NCI-H82 treated with DMSO at 0.1 percent for 48 hours (cell line): ENCODE measurements at regions not wholly inside any gene's neighbourhood (a gene's known extent, or its start where the extent isn't known, plus 50 kb on each side); places are given as distances from the start of the nearest gene placed in this dataset.
"Not testable (repeated sequence)": the region's sequence is repeated elsewhere in the genome, so short reads cannot be mapped to it uniquely, and the experiment has no call there.

Experiments used
- DNase-seq: peaks from one replicate; lab custom pipeline; 2025; ENCODE audit not compliant: unreplicated experiment; lab: John Stamatoyannopoulos, UW

- DNase-seq: no peak
These were observed 466.3 kb upstream of the CDH4 start for GRCh38 chr20:60785785-60786184.

- no peak for DNase-seq
These were observed 465.3 kb upstream of the CDH4 start for GRCh38 chr20:60786686-60787217.

DNA sequence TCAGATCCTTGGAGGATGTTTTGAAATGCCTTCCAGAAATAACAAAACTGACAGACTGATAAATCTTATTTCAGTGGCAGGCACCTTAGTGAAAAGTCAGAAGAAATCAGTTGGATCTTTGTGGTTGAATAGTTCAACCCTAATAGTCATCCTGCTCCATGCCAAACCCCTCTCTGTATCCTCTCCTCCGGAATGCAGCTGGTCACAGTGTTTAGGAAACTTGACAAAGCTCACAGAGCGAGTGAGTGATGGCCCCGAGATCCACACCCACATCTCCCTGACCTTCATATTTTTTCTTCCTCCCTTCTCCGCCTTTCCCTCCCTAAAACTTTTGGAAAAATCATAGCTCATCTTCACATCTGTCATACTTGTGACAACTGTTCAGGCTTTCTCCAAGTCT, 464.8 kb upstream of the CDH4 start:
- DNase-seq: no peak

DNA sequence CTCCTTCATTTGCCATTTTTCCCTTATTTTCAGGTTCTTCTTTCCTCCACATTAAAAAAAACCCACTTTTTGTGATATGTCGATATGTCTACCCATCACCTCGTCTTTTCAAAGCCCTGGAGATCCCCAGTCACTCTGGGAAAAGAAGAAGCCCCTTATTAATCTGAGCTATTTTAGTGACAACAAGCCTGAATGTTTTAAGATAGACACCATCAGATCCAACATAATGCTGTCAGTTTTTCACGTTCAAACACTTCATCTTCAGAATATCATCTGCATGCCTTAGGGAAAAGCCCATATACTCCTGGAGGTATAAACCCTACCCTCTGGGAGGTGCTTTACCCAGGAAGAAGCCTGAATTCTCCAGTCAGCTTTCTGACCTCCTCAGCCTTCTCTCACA, 464.0 kb upstream of the CDH4 start:
- DNase-seq: no peak

DNA sequence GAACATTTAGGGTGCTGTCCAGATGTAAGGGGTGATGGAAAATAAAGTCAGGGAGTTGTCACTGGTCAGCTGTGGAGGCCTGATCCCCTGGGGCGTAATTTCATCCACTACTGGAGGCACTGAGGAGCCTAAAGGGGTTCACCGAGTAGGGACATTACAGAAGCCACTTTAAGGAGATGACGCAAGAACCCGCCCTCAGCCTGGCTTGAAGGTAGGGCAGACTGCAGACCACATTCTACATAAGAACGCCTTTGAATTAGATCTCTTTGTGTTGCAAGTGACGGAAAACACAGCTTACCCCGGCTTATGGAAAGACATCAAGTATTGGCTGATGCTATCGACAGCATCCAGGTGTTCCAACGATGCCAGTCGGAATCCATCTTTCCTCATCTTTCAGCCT, 462.7 kb upstream of the CDH4 start:
- no peak for DNase-seq

DNA sequence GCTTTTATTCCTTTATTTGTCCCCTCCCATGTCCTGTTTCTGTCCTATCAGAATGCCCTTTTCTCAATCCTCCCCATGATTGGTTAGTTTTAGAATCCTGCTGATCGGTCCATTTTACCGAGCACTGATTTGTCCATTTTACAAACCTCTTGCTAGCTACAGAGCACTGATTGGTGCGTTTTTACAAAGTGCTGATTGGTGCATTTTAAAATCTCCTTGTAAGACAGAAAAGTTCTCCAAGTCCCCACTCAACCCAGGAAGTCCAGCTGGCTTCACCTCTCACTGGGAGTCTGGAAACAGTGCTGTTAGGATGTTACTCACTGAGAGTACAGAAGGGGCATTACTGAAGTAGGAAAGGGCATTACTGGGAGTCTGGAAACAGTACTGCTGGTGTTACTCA, 461.7 kb upstream of the CDH4 start:
- not testable (repeated sequence) for DNase-seq

DNA sequence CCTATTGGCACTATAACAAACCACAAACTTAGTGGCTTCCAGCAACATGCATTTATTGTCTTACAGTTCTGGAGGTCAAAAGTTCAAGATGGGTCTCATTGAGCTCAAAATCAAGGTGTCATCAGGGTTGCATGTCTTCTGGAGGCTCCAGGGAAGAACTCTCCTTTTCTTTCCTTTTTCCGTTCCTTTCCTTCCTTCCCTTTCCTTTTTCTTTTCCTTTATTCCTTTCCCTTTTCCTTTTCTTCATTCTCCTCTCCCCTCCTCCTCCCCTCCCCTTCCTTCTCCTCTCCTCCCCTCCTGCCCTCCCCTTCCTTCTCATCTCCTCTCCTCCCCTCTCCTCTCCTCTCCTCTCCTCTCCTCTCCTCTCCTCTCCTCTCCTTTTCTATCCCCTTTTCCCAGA, 460.2 kb upstream of the CDH4 start:
- DNase-seq: no peak

GRCh38 chr20:60792941-60793340, 459.1 kb upstream of the CDH4 start:
- DNase-seq: no peak

DNA sequence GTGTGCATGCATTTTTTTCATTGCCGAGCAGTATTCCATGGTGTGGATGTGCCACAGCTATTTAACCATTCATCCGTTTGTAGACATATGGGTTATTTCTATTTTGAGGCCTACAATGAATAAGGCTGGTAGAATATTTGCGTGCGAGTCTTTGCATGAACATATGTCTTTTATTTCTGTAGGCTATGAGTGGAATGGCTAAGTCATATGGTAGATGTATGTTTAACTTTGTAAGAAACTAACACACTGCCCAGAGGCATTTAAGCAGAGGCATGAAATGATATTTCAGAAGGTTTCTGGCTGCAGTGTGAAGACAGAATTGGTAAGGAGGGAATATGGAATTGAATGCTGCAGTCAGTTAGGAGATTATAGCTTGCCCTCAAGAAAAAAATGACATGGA, 457.4 kb upstream of the CDH4 start:
- no peak for DNase-seq

- no peak for DNase-seq
These were observed 456.4 kb upstream of the CDH4 start for GRCh38 chr20:60795651-60796050.

GRCh38 chr20:60800185-60800584, 451.9 kb upstream of the CDH4 start:
- DNase-seq: no peak

GRCh38 chr20:60802676-60803075, 449.4 kb upstream of the CDH4 start:
- DNase-seq: no peak

GRCh38 chr20:60803335-60804055, 448.6 kb upstream of the CDH4 start:
- DNase-seq: no peak

- no peak for DNase-seq
These were observed 447.7 kb upstream of the CDH4 start for GRCh38 chr20:60804240-60804917.

DNA sequence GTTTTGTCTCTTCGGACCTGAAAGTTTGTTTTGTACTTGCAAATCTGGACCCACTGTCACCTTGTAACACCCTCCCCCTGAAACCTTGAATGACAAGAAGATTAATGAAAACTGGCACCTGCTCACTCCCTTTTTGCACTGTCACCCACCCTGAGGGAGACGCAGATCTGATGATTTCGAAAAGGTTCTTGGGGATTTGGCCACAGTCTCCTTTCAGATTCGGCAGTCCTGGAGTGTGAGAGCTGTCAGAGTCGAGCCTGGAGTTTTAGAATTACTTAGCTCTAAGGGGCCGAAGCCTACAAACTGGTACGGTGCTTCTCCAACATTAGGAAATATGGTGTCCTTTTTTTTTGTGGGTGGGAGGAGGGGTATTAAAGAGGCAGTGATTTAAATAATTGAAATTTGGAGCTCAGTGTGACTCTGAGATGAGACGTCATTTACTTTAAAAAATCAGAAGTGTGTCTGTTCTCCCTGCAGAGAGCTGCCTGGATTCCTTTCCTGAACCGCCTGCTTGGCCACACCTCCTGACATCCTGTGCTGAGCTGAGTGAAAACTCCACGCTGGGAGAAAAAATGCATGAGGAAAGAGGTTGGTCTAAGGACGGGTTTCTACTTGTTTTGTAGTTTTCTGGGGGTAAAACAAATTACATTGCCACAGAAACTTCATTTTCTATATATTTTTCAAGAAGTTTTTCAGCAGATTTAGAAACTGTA, 447.0 kb upstream of the CDH4 start:
- no peak for DNase-seq

DNA sequence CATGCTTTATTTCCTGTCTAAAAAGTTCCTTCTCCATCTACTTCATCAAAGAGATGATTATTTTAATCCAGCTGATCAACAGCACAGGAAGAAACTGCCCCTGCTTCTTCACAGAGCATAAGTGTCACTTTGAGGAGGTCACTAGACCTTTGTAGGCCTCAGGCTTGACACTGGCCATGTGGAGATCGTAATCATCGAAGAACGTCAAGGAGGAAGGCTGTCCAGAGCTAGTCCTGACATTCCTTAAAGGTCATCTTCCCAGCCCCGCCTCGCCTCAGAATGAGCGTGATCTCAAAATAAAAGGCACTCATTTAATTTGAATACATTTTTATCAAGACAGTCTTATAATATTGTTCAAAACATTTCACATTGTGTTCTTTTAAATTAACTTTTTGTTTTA, 445.7 kb upstream of the CDH4 start:
- no peak for DNase-seq

- DNase-seq: no peak
These were observed 445.2 kb upstream of the CDH4 start for GRCh38 chr20:60806824-60807223.

- no peak for DNase-seq
These were observed 443.9 kb upstream of the CDH4 start for GRCh38 chr20:60808003-60808672.

- no peak for DNase-seq
These were observed 443.4 kb upstream of the CDH4 start for GRCh38 chr20:60808701-60809100.

- DNase-seq: no peak
These were observed 441.5 kb upstream of the CDH4 start for GRCh38 chr20:60810561-60810960.

GRCh38 chr20:60812561-60812960, 439.5 kb upstream of the CDH4 start:
- DNase-seq: no peak
